GM21723 (cell line): ENCODE measurements at regions not wholly inside any gene's neighbourhood (a gene's known extent, or its start where the extent isn't known, plus 50 kb on each side); places are given as distances from the start of the nearest gene placed in this dataset.
"Not testable (repeated sequence)": the region's sequence is repeated elsewhere in the genome, so short reads cannot be mapped to it uniquely, and the experiment has no call there.

Experiments used
- ATAC-seq: cut with Tn5 transposase; IDR thresholded peaks from one replicate; pipeline ENCODE4 v1.9.1; 2021; ENCODE audit warnings: mild to moderate bottlenecking, moderate library complexity; ENCODE audit not compliant: unreplicated experiment

DNA sequence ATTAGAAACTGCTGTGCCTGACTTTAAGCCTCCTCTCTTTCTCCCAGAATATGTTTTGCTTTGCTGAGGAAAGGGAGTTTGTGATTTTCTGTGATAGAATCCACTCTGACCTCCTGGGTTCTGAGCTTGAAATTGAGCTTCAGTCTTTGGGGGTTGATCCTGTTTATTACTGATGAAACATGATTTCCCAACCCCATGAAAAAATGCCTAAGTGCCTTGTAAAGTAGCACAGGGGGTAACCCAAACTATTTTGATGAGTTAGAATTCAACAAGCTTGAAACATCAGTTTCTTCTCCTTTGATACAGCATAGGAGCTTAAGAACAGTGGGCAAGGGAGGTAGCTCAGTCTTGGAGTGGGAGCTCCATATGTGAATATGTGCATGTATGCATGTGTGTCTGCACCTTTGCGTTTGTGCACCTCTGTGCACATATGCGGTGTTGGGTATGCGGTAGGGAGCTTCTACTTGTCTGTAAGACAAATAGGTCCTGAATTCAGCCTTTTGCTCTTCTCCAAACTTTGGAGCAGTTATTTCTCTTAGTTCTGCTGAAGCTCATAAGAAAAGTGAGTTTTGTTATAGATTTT is 364.6 kb downstream of the OSR1 start:
- ATAC-seq = no peak

DNA sequence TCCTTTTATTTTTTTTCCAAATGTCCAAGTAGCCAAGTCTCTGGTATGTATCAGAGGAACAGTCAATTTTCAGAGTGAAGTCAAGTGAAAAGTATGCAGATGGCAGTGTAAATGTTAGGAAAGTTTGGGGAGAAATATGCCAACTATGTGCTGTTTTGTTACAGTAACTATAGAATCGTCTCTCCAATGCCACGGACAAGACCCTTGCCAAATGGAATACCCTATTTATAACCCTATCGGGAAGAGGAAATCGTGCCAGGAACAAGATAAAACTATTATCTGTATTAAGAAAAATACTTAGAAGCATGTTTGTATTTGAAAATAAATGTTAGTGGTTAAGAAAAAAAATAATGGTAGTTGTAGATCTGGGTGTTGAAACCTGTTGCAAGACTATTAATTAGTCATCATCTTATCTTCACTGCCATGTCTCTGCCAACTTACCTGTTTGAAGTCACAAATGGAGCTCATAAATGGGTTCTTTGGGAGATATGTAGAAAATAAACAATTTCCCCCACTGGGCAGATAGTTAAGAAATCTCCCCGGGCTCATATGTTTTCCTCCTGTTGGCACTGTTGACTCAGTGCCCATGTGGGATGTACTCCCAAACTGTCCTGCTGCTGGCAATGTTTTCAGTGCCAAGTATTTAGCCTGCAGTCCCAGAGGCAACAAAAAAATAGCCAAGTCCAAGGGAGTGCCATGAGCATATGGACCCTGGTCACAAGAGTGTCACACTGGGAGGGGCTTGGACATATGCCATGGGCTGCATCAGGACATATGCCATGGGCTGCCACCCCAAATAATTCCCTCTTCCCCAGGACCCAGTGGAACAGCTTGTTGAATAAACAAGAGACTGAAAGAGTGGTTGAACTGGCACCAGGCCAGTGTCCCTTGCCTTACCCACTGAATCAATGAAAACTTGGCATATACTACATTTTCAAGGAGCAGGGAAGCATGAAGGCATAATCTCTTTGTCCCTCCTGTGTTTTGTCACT is 366.9 kb downstream of the OSR1 start:
- no peak for ATAC-seq

DNA sequence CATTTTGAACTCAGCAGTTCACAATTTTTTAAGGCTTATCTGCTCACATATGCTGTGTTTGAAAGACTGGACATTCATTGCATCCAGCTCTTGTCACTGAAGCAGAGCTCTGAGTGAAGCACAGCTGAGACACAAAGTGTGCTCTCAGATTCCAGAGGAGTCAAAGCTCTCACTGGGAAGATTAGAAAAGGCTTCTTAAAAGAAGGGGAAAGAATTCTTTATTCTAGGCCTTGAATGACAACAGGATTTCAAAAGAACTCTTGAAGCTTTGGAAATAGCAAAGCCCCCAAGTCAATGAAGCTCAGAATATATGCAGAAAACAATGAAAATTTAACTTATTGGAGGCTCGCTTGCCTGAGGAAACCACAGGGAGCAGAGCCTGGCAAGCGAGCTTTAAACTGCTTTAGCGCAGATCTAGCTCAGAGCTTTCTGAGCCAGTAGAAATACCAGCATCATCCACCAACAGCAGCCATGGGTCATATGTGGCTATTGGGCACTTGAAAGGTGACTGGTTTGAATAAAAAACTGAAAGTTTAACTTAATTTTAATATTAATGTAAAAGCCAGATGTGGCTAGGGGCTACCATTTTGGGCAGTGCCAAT is 369.7 kb downstream of the OSR1 start:
- ATAC-seq = no peak

DNA sequence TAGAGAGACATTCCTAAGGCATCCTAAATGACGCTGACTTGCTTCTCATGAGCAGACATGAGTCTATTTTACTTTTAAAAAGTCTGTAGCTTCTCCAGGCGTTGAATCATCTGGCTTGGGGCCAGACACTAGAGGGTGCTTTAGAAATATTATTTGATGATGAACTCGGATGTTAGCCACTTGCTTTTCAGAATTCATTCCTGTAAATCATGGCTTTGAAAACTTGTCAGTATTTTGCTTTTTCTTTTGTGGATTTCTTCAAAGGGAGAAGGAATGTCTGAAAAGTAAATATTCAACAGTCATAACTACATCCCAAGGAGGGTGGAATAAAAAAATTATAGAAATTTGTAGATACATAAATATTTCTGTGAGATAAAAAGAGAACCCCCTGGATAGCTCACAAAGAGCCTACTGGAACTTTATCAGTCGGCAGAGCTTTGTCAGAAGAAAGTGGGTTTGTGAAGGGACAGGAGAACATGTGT is 370.8 kb downstream of the OSR1 start:
- ATAC-seq = no peak

DNA sequence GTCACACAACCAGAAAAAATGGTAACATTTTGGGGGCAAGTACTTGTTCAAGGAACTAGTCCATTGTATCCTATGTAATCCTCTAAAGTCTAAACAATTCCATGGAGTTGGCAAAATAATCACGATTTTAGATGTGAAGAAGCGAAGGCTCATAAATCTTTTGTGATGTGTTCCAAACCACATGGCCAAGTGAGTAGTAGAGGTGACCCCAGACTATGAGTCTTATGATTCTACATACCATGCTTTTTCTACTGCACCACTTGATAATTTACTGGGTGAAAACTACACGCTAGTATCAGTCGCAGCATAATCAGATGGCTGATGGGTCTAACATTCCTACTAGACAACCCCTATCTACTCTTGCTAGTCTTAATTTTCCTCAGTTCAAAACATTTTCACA is 371.4 kb downstream of the OSR1 start:
- no peak for ATAC-seq

DNA sequence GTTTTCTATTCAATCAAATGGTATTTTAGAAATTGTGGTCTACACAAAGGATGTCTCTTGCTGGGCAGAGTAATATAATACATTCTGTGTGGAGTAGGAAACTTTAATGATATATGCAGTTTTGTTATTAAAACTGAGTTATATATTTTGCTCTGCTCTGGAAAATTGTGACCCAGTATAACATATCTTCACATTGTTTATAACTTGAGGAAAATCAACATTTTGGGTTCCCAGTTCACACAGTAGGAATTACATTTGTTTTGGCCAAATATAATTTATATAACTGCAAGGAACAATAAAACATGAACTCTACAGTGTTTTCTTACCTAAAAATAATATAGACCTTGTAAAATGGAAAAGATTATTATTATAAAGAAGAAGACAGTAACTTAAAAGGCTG is 372.4 kb downstream of the OSR1 start:
- no peak for ATAC-seq

DNA sequence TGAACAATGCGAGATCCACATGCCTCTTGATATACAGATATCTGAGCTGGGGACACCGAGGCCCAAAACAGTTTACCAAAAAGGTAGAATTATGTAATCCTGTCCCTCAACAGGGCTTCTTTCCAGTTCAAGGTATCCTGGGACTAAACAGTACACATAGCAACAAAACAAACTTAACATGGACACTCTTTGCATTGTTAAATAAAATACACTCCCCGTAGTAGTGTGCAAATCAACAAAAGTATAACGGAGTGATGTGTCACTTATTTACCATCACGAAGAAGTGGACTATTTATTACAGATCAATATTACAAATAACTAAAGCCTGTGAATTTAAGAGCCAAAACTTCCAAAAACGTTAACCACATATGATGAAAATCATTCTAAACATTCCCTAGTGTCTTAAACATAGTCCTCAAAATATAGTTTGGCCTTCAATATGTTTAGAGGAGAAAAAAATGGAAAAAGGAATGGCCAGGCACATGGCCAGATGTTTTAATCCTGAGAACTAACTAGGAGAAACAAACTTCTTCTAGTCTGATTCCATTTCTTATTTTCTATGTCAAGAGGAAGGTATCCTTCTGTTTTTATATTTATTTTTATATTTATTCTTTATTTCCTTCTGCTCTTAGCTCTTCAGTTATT is 377.5 kb downstream of the OSR1 start:
- no peak for ATAC-seq

DNA sequence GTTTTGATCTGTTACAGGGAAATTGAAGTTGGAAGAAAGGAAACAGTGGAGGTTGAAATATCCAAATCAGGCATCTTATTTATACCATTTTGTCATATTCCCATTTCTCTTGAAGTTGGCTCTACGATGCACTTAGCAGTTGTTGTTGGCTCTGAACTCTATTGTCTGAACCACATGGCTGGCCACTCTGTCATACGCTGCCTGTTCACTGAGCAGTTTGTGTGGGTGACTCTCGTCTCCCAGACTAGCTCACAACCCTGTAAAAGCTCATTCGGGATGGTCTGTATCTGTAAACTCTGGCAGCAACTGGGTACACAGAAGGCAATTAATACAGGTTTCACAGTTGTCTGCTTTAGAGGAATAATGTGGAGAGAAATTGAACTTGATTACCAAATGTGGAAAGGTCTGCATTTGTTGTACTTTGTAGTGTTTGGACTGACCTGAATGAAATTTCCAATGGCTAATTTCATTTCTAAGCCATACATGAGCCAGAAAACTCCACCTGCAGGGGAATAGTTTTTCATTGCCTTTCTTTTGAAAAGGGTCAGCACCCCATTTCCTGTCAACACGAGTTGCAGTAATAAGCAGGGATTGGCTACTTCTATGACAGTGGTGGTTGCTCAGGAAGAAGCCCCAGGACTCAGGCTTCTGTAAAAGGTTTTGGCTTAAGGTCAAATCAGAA is 378.2 kb downstream of the OSR1 start:
- no peak for ATAC-seq

DNA sequence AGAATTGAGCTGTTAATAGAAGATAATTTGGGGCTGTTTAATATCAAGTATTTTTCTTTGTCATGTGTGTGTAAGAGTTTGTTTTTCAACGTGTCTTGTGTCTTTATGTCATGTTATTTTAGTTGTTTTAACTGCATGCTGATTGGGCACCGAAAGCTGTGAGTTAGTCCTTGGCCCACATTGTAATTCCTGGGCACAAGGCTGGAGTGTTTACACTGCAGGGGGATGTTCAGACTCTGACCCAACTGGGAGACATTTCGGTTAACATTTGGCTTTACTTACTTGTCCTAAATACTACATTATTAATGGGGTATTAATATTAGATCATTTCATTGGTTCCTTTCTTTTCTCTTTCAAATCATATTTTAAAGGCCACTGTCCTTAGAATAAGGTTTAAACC is 381.0 kb downstream of the OSR1 start:
- no peak for ATAC-seq

DNA sequence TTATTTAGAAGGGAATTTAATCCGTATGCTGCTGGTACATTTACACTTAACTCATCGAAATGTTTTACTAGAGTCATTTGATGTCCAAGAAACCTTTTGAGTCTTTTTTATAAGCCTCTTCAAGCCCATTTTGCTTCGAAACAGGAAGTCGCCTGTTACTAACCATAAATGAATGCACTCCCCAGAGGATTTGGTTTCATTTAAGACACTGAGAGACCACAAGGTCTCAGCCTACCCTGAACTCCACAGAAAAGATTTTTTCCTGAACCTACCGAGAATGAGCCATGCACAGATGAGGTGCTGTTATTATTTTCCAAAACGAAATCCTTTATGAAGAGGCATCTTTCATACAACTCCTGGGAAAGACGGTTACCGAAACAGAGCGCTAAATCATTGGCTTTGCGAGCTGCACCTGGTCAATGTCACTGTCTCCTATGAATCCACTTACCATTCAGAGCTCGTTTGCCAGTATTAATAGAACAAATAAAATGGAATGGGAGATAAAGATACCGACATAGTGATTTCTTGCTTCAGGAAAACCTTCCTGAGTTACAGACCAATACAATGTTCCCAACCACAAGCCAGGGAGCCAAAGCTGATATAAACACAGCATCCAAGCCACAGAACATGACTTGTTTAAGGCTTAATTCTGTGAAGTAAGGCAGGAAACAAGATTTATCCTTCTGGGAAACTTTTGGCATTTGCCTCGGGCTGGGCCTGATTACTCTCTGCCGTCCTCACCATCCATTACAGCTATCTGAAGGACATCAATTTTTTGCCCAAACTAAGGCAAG is 382.1 kb downstream of the OSR1 start:
- ATAC-seq = peak; percentile 86

DNA sequence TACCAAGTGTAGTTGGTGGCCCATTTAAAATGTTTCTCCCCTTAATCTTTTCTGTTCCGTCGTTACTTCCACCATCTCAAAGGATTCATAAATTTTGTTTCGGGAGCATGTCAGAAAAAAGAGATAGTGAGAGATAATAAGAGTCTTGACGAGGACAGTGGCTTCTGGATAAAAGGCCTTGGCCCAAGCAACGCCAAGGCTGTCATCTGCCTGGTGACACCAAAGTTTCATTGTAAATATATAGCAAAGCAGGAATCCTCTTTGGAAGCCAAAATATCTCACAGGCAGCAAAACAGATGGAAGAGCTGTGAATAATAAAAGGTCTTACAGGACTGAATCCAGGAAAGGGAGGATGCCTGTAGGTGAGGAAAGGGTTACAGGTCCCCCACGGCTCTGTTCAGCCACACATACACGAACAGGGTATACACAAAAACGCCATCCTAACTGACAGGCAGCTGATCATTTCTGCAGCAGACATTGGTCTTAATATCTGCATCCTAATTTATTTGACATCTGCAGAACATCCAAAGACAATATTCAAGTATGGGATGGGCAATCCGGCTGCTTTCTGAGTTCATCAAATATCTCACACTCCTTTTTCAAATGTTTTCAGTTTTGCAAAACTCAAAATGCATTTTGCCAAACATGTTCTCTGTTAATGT is 382.8 kb downstream of the OSR1 start:
- no peak for ATAC-seq

DNA sequence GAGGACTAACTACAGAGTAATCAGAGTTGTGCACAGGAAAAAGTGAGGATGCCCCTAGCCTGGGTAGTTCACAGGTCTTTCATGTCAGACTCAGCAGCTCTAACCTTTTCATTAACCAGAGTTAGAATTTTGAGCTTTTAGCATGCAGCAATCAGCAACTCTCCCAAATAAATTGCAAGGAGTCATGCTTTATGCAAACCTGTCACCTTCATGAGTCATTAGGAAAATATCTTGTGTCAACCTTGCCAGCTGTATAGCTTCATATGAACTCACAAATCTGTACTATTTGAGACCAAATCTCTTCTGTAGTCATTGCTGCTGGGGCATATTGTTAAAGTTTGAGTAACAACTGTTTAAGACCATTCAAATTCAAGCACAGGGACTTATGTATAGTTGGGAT is 382.3 kb upstream of the NT5C1B start:
- no peak for ATAC-seq

DNA sequence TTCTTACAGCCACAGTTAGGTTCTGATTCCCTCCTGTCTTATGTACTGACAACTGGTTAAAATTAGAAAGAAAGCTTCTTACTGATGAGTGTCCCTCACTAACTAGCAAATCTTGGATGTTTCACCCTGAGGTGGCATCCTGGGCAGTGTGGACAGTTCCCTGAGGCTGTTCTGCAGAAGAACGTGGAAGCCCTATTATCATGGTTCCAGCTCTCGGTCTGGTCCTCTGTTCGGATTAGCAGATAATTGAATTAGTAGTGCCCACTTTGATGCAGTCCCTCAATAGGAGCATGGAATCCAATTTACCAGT is 381.7 kb upstream of the NT5C1B start:
- ATAC-seq = no peak

DNA sequence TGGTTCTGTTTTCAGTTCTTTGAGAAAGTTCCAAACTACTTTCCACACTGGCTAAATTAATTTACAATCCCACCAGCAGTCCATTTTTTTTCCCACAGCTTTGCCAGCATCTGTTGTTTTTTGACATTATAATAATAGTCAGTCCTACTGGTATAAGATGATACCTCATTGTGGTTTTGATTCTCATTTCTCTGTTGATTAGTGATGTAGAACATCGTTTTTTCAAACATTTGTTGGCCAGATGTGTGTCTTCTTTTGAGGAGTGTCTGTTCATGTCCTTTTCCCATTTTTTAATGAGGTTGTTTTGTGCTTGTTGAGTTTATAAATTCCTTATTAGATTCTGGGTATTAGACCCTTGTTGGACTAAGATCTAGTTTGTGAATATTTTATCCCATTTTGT is 376.8 kb upstream of the NT5C1B start:
- no peak for ATAC-seq

DNA sequence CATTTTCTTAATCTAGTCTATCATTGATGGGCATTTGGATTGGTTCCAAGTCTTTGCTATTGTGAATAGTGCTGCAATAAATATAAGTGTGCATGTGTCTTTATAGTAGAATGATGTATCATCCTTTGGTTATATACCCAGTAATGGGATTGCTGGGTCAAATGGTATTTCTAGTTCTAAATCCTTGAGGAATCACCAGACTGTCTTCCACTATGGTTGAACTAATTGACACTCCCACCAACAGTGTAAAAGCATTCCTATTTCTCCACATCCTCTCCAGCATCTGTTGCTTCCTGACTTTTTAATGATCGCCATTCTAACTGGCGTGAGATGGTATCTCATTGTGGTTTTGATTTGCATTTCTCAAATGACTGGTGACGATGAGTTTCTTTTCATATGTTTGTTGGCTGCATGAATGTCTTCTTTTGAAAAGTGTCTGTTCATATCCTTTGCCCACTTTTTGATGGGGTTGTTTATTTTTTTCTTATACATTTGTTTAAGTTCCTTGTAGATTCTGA is 374.4 kb upstream of the NT5C1B start:
- not testable (repeated sequence) for ATAC-seq

DNA sequence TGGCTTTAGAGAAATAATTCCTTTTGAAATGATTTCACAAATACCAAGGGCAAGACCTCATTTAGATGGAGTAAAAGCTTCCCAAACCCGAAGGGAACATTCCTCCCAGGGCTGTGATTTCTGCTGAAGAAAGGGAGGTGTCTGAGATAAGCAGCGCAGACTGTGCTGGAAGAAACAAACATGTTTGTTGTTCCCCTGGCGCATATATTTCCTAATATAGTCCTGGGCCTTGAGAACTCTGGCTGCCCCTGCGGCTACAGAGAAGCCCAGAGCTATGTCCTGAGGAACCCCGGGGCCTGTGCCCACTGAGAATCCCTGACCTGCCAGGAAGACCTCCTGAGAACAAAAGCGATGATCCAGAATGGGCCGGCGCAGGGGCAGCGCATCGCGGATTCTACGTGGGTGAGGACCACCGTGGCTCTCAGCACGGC is 372.6 kb upstream of the NT5C1B start:
- ATAC-seq = no peak

DNA sequence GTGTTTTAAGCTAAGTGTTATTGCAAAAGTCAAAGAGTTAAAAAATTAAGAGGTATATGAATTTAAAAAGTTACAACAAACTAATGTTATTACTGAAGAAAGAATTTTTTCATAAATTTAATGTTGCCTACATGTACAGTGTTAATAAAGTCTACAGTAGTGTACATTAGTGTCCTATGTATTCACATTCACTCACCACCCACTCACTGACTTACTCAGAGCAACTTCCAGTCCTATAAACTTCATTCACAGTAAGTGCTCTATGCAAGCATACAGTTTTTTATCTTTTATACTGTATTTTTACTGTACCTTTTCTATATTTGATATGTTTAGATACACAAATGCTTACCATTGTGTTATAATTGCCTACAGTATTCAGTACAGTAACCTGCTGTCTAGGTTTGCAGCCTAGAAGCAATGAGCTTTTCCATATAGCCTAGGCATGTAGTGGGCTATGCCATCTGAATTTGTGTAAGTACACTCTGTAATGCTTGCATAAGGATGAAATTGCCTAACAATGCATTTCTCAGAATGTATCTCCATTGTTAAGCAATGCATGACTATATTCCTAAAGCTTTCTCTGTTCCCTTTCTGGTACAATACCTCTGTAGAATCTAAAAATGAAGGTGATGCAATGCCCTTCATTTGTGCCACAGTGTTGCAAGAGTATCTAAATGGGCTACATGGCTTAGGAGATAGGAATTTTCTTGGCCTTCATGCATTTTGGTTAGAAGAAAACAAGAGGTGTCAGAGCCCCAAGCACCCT is 370.8 kb upstream of the NT5C1B start:
- no peak for ATAC-seq

DNA sequence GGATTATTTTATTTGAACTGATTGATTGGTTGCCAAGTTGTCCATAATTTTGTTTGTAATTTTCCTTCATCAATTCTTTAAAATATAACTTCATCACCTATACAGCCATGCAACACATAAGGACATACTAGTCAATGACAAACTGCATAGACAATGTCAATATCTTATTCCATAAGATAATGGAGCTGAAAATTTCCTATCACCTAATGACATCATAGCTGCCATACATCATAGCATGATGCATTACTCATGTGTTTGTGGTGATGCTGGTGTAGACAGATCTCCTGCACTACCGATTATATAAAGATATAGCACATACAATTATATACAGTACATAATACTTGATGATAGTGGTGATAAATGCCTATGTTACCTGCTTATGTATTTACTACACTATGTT is 369.8 kb upstream of the NT5C1B start:
- ATAC-seq = no peak

DNA sequence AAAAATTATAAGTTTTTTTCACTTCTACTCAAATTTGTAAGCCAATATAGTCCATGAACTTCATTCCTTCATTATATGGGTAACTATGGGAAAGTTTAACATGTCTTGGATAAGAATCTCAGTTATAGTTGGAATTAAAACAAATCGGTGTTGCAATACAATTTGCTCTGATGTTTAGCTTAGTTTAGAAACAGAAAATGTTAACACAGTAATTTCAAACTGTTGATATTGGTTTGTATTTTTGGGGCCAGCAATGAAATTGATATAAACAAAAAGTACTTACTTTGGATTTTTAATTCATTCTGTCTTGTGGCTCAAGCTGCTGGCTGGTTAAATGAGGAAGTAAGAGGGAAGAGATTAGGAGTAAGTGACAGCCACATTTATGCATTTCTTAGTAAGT is 368.5 kb upstream of the NT5C1B start:
- no peak for ATAC-seq
